GM19035 (cell line): ENCODE measurements at regions not wholly inside any gene's neighbourhood (a gene's known extent, or its start where the extent isn't known, plus 50 kb on each side); places are given as distances from the start of the nearest gene placed in this dataset.
A peak's percentile ranks its signal among the peaks of the same experiment; 100 is the strongest.

ENCODE experiments used
- ATAC-seq: cut with Tn5 transposase; IDR thresholded peaks from one replicate; pipeline ENCODE4 v1.9.1; 2021; ENCODE audit not compliant: unreplicated experiment

DNA sequence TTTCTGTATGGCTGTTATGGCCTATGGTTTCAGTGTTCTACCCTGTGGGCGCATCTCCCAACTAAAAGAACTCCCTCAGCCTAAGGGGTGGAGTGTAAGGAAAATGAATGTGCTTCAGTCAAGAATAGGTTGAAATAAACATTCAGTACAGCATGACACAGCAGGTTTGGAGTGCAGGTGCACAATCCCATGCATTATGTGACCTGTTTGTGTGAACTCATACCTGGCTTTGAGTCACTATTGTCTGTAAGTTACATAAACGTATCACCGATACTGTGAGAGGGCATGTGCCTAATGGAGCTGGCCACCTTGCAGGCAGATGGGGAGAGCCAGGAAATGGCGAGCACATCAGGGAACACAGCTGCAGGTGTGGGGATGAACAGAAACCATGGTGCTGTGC is 216.0 kb downstream of the DSEL start:
- ATAC-seq = no peak

- ATAC-seq = no peak
Observed at GRCh38 chr18:67292814-67293213, 223.7 kb downstream of the DSEL start.

GRCh38 chr18:67290421-67290820 is 226.1 kb downstream of the DSEL start:
- ATAC-seq = no peak

DNA sequence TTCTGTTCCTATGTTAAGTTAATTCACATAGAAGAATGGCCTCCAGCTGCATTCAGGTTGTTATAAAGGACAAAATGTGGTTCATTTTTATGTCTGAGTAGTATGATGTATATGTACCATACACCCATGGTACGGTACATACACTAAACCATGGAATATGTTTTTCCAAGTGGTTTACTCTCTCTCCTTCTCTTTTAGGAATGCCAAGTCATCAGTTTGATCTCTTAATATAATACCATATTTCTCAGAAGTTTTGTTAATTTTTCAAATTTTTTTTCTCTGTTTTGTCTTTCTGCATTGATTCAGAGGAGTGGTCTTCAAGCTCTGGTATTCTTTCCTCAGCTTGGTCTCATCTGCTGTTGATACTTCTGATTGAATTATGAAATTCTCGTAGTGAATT is 230.9 kb downstream of the DSEL start:
- ATAC-seq = no peak

DNA sequence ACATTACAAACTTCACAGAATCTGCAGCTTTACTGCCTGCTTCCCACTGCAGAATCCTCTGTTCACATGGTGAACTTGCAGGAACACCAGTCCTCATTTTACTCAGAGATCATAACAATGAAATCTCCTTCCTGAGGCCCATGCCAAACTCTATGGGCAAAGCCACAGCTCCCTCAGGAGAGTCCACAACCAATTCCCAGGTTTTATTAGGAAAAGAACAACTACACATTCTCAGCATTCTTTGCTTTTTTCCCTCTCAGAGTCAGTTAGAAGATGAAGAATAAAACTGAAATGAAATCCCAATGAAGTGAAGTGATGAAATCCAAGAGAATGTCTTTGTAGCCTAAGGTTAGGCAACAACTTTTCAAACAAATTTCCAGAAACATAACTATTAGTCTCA is 233.7 kb downstream of the DSEL start:
- ATAC-seq = no peak

GRCh38 chr18:67281746-67282145 is 234.8 kb downstream of the DSEL start:
- no peak for ATAC-seq

GRCh38 chr18:67280486-67281242 is 235.9 kb downstream of the DSEL start:
- no peak for ATAC-seq

DNA sequence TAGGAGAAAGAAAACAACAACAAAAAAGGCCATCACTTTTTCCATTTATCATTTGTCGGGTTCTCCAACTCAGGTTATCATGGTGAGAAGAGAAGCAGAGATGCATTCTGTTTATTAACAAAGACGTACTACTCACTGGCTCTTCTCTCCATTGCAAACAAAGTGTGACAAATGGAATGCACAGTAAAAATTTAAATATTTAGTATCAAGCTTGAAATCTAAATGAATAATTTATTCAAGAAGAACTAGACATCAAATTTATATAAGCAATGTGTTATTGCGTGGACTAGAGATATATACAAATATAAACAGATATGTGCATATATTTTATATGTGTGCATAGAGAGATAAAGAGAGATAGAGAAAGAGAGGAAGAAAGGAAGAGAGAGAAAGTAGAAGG is 236.5 kb downstream of the DSEL start:
- ATAC-seq = no peak

- ATAC-seq = no peak
Observed at GRCh38 chr18:67278984-67279383, 237.5 kb downstream of the DSEL start.

- no peak for ATAC-seq
Observed at GRCh38 chr18:67276638-67277037, 239.9 kb downstream of the DSEL start.

DNA sequence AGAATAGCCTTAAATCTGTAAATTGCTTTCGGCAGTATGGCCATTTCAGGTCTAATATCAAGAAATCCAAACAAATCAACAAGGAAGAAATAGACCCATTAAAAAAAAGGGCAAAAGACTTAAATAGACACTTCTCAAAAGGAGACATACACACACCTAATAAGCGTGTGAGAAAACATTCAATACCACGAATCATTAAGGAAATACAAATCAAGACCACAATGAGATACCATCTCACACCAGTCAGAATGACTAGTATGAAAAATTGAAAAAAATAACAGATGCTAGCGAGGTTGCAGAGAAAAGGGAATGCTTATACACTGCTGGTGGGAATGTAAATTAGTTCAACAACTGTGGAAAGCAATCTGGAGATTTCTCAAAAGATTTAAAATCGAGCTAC is 243.2 kb downstream of the DSEL start:
- no peak for ATAC-seq

DNA sequence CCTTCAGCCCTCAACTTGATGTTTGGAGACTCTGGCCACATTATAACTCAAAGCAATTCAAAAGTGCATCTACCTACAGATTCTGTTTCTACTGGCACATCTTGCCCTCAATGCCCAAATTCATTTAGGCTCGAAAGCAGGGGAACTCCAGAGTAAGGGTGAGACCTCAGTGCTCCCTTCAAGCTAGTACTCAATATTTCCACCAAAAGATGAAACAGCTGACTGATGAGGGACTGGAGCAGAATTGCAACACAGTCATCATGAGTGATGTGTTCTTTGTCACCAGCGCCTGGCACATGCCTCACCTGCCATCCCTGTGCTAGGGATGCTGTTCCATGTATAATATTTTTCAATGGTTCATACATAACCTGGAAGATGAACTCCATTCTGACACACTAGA is 247.3 kb downstream of the DSEL start:
- ATAC-seq = no peak

- ATAC-seq = no peak
Observed at GRCh38 chr18:67268530-67268929, 248.0 kb downstream of the DSEL start.

- ATAC-seq = no peak
Observed at GRCh38 chr18:67266246-67267237, 250.0 kb downstream of the DSEL start.

GRCh38 chr18:67265464-67266245 is 250.9 kb downstream of the DSEL start:
- ATAC-seq = no peak

- ATAC-seq = no peak
Observed at GRCh38 chr18:67261931-67262552, 254.5 kb downstream of the DSEL start.

DNA sequence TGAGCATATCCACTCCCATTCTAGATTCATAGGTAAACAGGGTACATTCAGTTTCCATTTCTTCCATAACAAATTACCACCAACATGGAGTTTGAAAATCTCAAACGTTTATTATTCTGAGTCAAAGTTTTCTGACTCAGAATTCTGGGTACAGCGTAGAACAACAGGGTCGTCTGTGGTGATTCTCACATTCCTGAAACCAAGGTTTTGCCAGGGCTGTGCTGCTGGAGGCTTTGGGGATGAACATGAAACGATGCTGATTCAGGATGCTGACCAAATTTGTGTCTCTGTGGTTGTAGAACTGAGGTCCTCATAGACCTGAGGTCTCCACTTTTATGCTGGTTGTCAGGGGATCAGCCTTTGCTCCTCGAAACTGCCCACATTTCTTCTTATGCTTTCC is 255.7 kb downstream of the DSEL start:
- ATAC-seq = no peak

DNA sequence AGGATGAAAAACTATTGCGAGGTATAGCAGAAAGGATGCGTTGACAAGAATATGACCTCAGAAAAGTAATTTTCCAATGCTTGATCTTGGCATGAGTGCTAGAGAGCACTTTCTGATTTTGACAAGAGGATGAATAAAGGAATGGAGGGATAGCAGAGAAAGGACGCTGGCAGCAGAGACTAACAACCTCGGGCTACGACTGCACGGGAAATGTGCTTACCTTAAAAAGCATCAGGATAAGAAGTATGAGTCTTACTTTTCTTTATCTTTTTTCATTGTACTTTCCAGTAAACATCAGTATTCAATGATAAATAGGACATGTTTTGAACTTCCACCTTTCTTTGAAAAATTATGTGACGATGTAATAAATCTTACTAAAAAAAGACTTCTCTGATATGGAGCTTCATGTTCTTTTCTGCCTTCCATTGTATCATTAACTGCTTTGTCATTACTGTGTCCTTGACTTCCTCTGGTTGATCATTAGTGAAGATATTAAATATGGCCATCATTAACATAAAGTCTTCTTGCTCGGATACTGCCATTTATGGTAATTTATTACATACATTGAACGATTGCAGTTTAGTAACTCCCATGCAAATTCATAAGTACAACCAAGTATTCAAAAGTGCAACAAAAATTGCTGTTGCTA is 265.6 kb downstream of the DSEL start:
- no peak for ATAC-seq

GRCh38 chr18:67243799-67244587 is 272.5 kb downstream of the DSEL start:
- peak; percentile 65 for ATAC-seq

GRCh38 chr18:67242001-67242400 is 274.5 kb downstream of the DSEL start:
- no peak for ATAC-seq
